GM12878 (cell line): ENCODE measurements at regions not wholly inside any gene's neighbourhood (a gene's known extent, or its start where the extent isn't known, plus 50 kb on each side); places are given as distances from the start of the nearest gene placed in this dataset.

Experiments used
- ATAC-seq: fragments of 200-7000 bp; cut with Tn5 transposase; 3 replicates; pipeline ENCODE4 v1.9.1; 2020; ENCODE audit warnings: mild to moderate bottlenecking, moderate library complexity
- BruUV-seq: library from RNA; stranded (reverse); fragments of 400-500 nt; replicated peaks from 2 replicates; lab custom pipeline; 2021; lab: Mats Ljungman, UMichigan
- CTCF ChIA-PET: fragments of 300-600 bp; sonication (Branson Sonifier 250); formaldehyde crosslinking; extraction: SDS; loops from one replicate; lab custom pipeline; 2021; ENCODE audit warnings: inconsistent platforms; lab: Yijun Ruan, JAX
- POLR2A ChIA-PET: fragments of 350-600 bp; formaldehyde crosslinking; extraction: SDS; loops from one replicate; lab custom pipeline; 2021; ENCODE audit warnings: inconsistent platforms; lab: Charles Lee
- RAD21 ChIA-PET: fragments of 300-600 bp; sonication (Branson Sonifier 250); formaldehyde crosslinking; loops from one replicate; lab custom pipeline; 2023; ENCODE audit warnings: antibody characterized with exemption; ENCODE audit not compliant: unreplicated experiment; lab: Charles Lee
- SMC1A ChIA-PET: fragments of 300-600 bp; sonication (Branson Sonifier 250); formaldehyde crosslinking; loops from one replicate; lab custom pipeline; 2023; ENCODE audit not compliant: unreplicated experiment, uncharacterized antibody; lab: Charles Lee
- DNase-seq: peaks from one replicate; pipeline ENCODE4 v3.0.0-alpha.2; 2011; ENCODE audit warnings: low read depth, low spot score
- FAIRE-seq: peaks from 3 replicates; lab custom pipeline; 2011; peaks lifted over from hg19 to GRCh38; lab: Jason Lieb, UNC
- H2AFZ ChIP-seq: 2 replicates; pipeline ENCODE4 v1.6.0; 2011; ENCODE audit warnings: low read depth, low read length, control low read depth; ENCODE audit not compliant: control insufficient read depth
- H3K27ac ChIP-seq: 2 replicates; pipeline ENCODE4 v1.5.1; 2011; ENCODE audit warnings: control low read depth; ENCODE audit not compliant: control insufficient read depth, insufficient read depth
- H3K27me3 ChIP-seq, 2 experiments: replicated peaks in 1 of 2; 2 replicates each; pipeline versions ENCODE4 v1.6.0 to v1.6.1; 2011; ENCODE audit warnings: low read length in 1 of 2; ENCODE audit not compliant: control insufficient read depth in 2 of 2, insufficient read depth in 2 of 2
- H3K36me3 ChIP-seq, 2 experiments: 2 replicates each; pipeline ENCODE4 v1.5.1; 2011; ENCODE audit warnings: low read length in 1 of 2; ENCODE audit not compliant: control insufficient read depth in 2 of 2, insufficient read depth in 2 of 2
- H3K4me1 ChIP-seq: 2 replicates; pipeline ENCODE4 v1.6.1; 2011; ENCODE audit warnings: mild to moderate bottlenecking, low read length, moderate library complexity, mixed read lengths; ENCODE audit not compliant: control insufficient read depth, insufficient read depth
- H3K4me2 ChIP-seq: 2 replicates; pipeline ENCODE4 v1.6.0; 2011; ENCODE audit warnings: control low read depth; ENCODE audit not compliant: control insufficient read depth, insufficient read depth
- H3K4me3 ChIP-seq: fragments of 200-600 bp; sonication (generic); 2 replicates; pipeline ENCODE4 v1.5.1; 2016
- H3K79me2 ChIP-seq: 2 replicates; pipeline ENCODE4 v1.6.0; 2011; ENCODE audit warnings: low read length; ENCODE audit not compliant: control insufficient read depth, insufficient read depth
- H3K9ac ChIP-seq: 2 replicates; pipeline ENCODE4 v1.8.0; 2011; ENCODE audit warnings: low read length, control low read depth, mixed read lengths; ENCODE audit not compliant: control insufficient read depth, insufficient read depth
- H3K9me3 ChIP-seq: replicated peaks from 3 replicates; pipeline ENCODE4 v1.5.1; 2011; ENCODE audit warnings: mild to moderate bottlenecking, low read length; ENCODE audit not compliant: control insufficient read depth, insufficient read depth
- H4K20me1 ChIP-seq: 2 replicates; pipeline ENCODE4 v1.6.0; 2011; ENCODE audit not compliant: control insufficient read depth, insufficient read depth
- BCLAF1 ChIP-seq: fragments of 450-650 bp; IDR thresholded peaks from 2 replicates; pipeline ENCODE4 v1.6.1; 2017; ENCODE audit warnings: antibody characterized with exemption, mild to moderate bottlenecking, moderate library complexity
- ELK1 ChIP-seq: IDR thresholded peaks from 2 replicates; pipeline ENCODE4 v1.6.1; 2012; ENCODE audit warnings: low read depth, low read length, improper control_type of control experiment
- EZH2 ChIP-seq: IDR thresholded peaks from 2 replicates; pipeline ENCODE4 v1.6.1; 2012; ENCODE audit warnings: low read depth, mild to moderate bottlenecking, control low read depth, inconsistent platforms, low read length, borderline replicate concordance; ENCODE audit not compliant: control insufficient read depth
- HSF1 ChIP-seq: fragments of 150-350 bp; IDR thresholded peaks from 2 replicates; pipeline ENCODE4 v1.6.1; 2014; ENCODE audit warnings: mild to moderate bottlenecking, low read depth, low read length
- KDM1A ChIP-seq: fragments of 200-600 bp; sonication (generic); IDR thresholded peaks from 2 replicates; pipeline ENCODE4 v1.6.1; 2016; ENCODE audit warnings: borderline replicate concordance
- NR2C2 ChIP-seq: IDR thresholded peaks from 2 replicates; pipeline ENCODE4 v1.6.1; 2011; ENCODE audit warnings: borderline replicate concordance, low read depth; ENCODE audit not compliant: control insufficient read depth, insufficient read length
- SUZ12 ChIP-seq: fragments of 200-600 bp; sonication (generic); IDR thresholded peaks from one replicate; pipeline ENCODE4 v1.6.1; 2018; ENCODE audit warnings: antibody characterized with exemption, mild to moderate bottlenecking; ENCODE audit not compliant: unreplicated experiment
- USF2 ChIP-seq: IDR thresholded peaks from 2 replicates; pipeline ENCODE4 v1.6.1; 2011; ENCODE audit warnings: low read depth, low read length, improper control_type of control experiment, borderline replicate concordance
- ZBTB11 ChIP-seq: fragments of 450-650 bp; formaldehyde crosslinking; IDR thresholded peaks from 2 replicates; pipeline ENCODE4 v1.5.0; 2022; ENCODE audit warnings: mild to moderate bottlenecking, missing genetic modification characterization
- ZBTB33 ChIP-seq: fragments of 450-650 bp; IDR thresholded peaks from 2 replicates; pipeline ENCODE4 v1.6.1; 2017; ENCODE audit warnings: mild to moderate bottlenecking
- ZNF207 ChIP-seq: fragments of 450-650 bp; IDR thresholded peaks from 2 replicates; pipeline ENCODE4 v1.6.1; 2014; ENCODE audit warnings: antibody characterized with exemption, mild to moderate bottlenecking, borderline replicate concordance
- WGBS: methylation state at CpG from one replicate; pipeline ENCODE4 v1.1.6; 2016; ENCODE audit warnings: low lambda C conversion rate; ENCODE audit not compliant: insufficient replicate concordance, insufficient coverage; ENCODE audit errors: missing lambda C conversion rate; 5-methylcytosine and 5-hydroxymethylcytosine counted together
- in situ Hi-C: fragments of 300-500 bp; cut with MboI; formaldehyde crosslinking; loops from 9 replicates; pipeline ENCODE4 v1.14.3; 2018; ENCODE audit warnings: mixed read lengths
- intact Hi-C: fragments of 100-400 bp; cut with micrococcal nuclease; formaldehyde crosslinking; loops from one replicate; pipeline ENCODE4 v1.14.2; 2022; ENCODE audit not compliant: unreplicated experiment

GRCh38 chr15:29194866-29195265, 74.8 kb downstream of the NSMCE3 start:
- ATAC-seq (no peak), DNase-seq (no peak), FAIRE-seq (no peak)
- Histone ChIP-seq H3K9me3 (no peaks in the 10 kb centered on the region), H4K20me1 (no peaks in the 10 kb centered on the region), H3K79me2 (no peaks in the 10 kb centered on the region), H3K36me3 (no peaks in the 10 kb centered on the region), H3K27me3 (no peaks in the 10 kb centered on the region), H3K4me1 (no peaks in the 10 kb centered on the region), H3K4me2 (no peak overlapping the region), H3K4me3 (no peak overlapping the region), H2AFZ (no peak overlapping the region), H3K27ac (no peak overlapping the region), H3K9ac (no peak overlapping the region)
- BruUV-seq, result no TSS peak
- intact Hi-C loops (no loop called here), in situ Hi-C loops (no loop called here)
- CTCF ChIA-PET, result no interaction called here
- SMC1A ChIA-PET, result no interaction called here
- POLR2A ChIA-PET, result no interaction called here
- RAD21 ChIA-PET, result no interaction called here
- 35% methylated on average over 10 of the region's 10 CpGs for WGBS
- TF ChIP-seq BCLAF1, result no peak
- TF ChIP-seq SUZ12, result no peak
- no peak for TF ChIP-seq HSF1
- TF ChIP-seq KDM1A, result no peak
- no peak for TF ChIP-seq ZBTB33
- TF ChIP-seq ZBTB11 (CRISPR knock-in tag), result no peak
- no peak for TF ChIP-seq ZNF207
- no peak for TF ChIP-seq USF2
- TF ChIP-seq EZH2, result no peak
- no peak for TF ChIP-seq NR2C2
- TF ChIP-seq ELK1, result no peak
